GM18498 (cell line): ENCODE measurements at regions not wholly inside any gene's neighbourhood (a gene's known extent, or its start where the extent isn't known, plus 50 kb on each side); places are given as distances from the start of the nearest gene placed in this dataset.

Experiments used
- ATAC-seq: cut with Tn5 transposase; IDR thresholded peaks from one replicate; pipeline ENCODE4 v1.9.1; 2021; ENCODE audit warnings: mild to moderate bottlenecking, moderate library complexity; ENCODE audit not compliant: unreplicated experiment

DNA sequence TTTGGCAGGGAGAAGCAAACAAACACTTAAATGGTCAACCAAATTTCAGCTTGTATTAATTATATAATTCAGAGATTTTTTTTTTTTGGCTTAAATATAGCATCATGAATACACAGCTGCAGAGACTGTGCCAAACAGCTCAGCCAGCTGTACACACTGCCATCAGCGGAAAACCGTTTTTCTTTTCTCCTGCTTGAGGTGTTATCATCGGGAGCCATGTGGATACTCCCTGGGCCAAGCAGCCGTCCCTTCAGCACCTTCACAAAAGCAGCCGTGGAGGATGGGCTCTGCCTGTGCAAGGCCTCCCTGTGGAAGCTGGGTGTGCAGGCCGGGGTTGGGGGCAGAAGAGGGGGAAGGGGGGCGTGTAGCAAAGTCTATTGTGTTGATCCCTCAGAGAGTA is 85.0 kb downstream of the NUF2 start:
- ATAC-seq = no peak

DNA sequence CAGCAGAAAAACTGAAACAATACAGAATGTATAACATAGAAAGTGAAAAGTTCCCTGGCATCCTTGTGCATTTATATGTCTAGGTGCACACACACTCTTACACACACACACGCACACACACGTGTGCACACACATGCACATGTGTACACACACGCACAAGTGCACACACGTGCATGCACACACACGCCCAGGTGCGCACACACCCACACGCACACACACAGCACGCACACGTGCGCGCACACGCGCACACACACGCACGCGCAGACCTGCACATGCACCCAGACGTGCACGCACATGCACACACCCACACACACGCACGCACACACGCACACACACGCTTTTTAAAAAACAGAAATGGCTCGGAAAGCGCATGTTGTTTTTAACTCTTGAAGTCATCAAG is 86.5 kb downstream of the NUF2 start:
- ATAC-seq = no peak

DNA sequence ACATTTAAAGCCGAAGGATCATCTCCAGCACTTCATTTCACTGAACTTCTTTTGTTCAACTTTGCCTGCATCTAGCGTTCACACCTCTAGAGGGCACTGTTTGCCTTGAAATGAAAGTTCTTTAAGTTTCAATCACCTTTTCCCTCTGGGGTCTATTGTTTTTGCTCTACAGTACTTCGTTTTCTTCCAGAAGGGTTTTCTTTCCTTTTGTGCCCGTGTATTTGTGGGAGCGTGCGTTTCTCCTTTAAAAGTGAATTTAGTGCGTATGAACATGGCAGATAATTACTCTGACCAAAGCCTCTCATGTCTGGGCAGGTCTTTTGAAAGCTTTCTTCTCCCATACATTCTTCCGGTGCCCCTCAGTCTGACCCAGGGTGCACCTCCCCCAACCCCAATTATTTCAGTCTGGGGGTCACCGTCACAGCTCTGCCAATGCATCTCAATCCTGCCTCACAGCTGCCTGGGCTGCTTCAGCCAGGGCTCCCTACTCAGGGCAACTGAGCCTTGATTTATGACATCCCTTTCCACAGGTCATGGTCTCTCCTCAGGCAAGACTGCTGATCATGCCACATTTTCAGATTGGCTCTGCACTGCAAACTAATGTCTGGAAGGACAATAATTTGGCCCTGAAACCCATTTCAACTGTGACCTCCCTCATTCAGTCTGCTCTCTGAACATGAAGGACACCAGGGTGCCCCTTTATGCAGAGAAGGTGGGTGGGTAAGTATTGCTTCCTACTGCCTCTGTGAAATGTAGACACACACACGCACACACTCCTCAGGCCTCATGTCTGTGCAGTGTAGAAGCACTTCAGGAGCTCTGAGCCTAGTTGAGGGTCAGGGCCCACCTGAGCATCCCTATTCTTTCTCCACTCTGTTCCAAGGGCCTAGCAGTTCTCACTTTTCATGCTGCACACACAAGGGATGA is 88.6 kb downstream of the NUF2 start:
- ATAC-seq = peak; percentile 34

DNA sequence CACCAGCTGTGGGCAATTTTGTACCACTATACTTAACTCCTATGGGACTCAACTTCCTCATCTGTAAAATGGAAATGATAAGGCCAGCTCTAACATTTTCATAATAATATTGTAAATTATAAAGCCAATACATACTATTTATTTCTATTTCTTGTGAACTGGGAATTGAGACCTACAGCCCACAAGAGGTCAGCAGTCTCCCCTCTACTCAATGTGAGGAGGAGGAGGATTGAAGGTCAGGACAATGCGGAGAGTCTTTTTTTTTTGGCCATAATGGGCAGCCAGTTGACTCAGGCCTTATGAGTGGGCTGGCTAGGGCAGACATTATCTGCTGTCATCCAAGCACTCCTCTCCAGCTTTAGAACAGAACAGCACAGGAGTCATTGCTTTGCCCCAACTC is 90.5 kb downstream of the NUF2 start:
- ATAC-seq = no peak

DNA sequence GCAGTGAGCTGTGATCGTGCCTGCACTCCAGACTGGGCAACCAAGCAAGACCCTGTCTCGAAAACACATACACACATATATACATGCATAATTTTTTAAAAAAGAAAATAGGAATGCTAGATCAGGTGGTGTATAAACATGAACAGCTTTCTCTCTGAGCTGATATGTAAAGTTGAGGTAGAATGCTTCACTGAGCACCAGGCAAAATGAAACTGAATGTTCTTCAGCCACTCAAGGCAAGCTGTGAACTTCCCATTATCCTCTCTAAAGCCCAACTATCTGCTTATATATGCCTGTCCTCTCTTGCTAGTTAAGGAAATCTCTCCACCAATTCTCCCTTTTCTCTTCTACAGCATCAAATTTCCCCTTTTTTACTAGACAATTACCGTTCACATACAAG is 93.0 kb downstream of the NUF2 start:
- ATAC-seq = peak; percentile 93

DNA sequence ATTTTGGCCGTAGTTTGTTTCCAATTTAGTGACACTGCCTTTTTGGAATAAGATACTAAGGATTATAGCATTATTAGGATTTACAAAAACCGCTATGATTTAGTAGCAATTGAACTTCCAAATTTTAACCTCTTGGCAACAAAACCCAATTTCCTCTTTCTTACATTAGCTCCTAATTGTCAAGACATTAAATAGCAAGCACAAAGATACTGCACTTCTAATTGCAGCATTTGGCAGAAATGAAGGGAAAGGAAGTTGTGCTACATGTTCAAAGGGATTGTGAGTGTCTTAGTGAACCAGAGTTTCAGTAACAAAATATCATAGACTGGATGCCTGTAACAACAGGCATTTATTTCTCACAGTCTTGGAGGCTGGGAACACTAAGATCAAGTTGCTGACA is 99.9 kb downstream of the NUF2 start:
- no peak for ATAC-seq

DNA sequence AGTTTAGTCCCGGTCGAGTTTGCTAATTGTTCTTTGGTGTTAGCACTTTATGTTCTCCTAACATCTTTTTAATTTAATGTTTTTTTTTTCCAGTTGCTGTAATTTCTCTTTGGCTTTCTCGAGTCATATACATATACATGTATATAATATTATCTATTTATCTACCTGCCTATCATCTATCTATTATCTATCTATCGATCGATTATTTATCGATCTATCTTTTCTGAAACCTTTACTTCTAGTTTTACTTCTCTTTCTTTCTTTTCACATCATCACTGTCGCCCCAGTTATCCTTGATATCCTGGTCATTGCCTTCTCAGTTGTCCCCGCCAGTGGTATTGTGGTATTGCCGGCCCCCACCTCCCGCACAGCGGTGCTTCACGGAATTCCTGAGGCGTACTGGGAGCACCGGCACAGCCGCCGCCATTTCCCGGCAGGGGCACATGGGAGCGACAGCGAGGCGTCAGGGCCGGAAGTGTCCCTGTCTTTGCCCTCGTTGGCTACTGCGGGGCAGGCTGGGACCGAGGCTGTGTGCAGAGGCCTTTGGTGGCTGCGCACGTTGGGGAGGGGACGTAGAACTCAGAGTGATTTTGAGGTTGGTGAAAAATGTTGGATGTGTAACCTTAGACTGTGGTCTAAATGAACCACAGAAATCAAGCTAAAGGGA is 101.1 kb downstream of the NUF2 start:
- no peak for ATAC-seq

DNA sequence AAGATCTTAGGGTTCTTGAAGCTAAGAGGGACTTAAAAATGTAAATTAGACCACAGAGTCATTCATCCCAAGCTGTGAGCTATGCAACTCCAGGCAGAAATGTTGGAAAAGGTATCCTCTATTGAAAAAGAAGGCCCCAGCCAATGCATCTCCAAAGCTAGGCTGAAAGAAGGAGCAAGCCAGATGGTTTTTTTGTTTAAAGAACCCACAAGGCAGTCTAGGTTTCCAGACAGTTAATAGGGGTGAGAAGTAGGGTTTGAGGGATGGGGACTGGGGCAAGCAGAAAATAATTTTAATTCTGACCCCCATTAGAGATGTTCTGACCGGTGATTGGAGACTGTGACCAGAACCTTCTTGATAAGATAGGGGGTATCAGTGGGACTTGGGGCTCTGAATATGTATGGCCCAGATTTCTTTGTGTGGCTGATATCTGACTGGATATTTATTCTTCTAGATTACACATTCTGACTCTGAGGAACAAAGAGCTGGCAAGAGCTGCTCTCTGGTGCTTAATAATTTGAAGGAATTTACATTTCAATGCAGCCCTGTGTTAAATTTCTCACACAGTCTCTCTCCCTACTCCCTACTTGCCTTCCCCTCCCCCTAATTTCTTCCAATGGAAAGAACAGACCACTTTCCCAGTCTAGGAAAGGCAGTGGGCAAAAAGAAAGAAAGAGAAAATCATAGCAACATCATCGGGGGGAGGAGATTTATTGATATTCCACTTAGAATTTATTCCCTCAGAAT is 104.9 kb downstream of the NUF2 start:
- ATAC-seq = no peak

DNA sequence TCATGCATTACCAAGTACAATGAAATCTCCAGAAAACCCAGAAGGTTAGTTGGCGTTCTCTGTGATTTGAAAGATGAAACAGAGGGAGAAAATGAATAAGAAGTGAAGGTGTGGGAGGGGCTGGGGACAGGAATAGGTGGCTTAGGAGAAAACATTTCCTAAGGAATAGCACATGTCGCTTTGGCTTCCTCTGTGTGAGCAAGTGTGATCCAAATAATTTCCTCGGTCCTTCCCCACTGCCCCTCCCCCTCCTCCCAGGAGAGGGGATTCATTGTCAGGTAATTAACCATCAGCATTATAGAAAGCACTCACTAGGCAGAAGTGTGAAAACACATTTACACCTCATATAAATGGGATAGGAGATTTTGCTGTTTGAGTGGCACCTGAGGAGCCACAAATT is 105.5 kb downstream of the NUF2 start:
- ATAC-seq = no peak

DNA sequence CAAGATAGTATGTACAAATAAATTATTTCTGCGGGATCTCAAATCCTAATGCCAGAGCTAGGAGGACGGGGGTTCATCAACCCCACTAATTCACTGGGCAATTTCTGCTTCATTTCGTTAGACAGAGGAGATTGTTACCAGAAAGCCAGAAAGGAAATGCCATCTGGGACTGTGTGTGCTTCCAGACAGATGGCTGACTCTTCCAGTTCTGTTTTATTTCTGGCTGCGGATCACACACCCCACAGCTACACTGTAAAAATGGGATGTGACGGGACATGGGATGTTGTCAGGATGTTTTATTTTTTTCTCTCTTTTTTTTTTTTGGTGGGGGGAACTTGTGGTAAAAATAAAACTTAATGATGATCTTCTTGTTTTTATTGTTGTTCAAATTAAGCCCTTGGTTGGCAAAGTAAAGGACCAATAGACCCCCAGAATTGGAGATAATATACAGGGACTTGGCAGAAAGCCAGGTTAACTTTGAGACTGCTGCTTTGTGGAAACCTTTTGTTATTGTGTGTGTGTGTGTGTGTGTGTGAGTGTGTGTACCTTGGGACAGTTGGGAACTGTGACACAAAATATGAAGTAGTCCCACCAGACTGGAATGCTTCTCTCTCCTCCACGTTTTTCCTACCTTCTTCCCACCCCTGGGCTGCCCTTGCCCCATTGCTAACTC is 114.5 kb downstream of the NUF2 start:
- no peak for ATAC-seq

DNA sequence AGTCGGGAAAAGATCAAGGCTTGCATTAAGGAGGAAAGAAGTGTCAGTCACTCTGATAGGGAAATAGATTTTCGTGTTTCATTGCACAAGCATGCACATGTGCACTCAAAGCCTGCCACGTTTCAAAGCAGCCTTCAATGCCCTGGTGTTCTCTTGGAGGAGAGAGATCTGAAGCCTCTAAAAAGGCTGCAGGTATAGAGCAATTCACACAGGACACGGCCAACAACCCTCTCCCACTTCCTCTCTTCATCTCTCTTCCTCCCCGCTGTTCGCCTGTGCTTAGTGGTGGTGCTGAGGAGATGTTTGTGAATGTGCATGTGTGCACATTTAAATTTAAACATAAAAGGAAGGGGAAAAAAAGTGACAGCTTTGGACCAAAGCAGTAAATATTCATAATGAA is 117.7 kb downstream of the NUF2 start:
- ATAC-seq = no peak

DNA sequence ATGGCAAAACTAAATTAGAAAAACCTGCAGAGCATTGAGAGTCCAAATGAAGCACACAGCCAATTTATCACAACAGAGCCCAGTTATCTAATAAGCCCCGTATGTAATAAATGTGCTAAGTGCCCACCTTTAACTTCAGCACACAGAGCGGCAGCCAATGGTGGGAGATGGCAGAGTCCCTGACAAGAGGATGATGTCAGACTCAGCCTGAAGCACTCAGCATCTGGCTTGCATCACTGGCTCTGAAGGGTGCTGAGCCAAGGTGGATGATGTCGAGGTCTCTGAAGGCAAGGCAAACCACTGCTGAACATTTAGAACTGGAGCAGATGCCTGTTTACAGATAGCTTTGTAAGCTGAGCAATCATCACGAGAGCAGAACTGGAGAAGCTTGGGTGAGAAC is 118.3 kb downstream of the NUF2 start:
- no peak for ATAC-seq

DNA sequence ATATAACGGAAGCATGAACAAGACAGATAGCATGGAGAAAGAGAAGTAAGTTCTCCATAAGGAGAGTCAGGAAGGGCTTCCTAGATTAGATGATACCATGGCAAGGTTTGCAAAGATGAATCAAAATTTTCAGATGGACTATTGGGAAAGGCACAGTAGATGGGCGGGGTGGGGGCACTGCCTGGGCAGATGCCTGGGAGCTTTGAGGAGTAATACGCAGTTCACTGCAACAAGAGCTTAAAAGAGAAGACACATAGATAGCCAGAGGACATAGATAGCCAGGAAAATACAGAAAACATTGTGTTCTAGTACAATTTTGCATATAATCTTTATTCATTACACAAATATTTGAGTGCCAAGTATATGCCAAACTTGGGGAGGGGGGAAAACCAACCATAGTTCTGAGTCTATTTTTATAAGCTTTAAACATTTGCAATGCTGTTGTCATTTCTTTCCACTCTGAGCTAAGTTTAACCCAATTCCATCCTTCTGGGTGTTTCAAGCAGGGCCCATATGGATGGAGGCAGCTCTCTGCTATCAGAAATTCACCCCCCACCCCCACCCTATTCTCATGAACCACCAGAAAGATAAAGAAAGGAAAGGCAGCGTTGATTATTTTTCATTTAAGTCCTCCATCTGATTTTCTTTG is 120.6 kb downstream of the NUF2 start:
- no peak for ATAC-seq

DNA sequence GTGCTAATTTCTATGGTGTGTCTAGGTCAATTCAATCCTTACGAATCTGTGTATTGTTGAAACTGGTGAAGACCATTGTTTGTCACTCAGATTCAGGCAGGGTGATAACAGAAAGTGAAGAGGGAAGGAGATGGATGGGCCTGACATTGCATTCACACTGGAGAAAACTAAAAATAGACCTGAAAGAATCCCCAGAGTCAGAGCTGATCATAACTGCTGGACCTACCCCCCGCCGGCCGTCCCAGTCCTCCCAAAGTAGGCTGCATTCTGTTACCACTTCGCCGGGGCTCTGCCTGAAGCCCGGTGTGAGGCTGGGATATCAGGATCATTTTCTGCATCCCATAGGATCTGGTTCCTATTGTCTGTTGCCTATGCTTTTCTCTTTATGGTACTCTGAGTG is 121.1 kb downstream of the NUF2 start:
- no peak for ATAC-seq

DNA sequence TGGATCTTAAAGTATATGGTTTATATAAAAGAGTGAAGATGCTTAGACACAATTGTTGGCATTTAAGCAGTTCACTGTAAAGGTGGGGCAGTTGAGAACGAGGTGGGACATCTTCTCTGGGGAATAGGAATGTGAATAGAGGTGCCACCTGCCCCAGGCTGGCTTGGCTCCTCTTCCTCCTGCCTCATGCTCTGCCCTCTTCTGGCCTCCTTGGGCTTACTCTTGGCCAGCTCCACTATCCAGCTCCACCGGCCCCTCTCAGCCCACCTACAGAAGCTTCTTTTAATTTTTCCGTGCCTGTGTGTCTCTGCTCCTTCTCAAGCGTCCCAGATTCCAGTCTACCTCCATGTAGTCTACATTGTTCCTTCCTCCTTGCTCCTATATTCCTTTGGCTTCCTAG is 122.1 kb downstream of the NUF2 start:
- no peak for ATAC-seq

DNA sequence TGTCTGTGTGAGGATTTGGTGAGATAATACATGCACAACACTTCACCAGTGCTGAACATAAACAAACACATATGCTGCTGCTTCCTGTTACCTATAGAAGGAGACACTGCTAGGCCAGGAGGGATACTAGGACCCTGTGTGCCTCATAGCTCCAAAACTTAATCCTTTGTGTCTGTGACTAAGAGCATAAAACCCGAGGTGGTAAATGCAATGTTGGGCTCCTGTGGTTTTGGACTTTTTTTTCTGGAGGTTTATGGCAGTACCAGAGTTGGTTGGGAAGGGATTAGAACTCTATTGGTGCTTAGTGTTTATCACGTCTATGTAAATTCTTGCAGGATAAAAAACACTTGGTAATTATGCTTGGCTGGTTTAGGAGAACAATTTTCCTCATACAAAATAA is 122.9 kb downstream of the NUF2 start:
- no peak for ATAC-seq

DNA sequence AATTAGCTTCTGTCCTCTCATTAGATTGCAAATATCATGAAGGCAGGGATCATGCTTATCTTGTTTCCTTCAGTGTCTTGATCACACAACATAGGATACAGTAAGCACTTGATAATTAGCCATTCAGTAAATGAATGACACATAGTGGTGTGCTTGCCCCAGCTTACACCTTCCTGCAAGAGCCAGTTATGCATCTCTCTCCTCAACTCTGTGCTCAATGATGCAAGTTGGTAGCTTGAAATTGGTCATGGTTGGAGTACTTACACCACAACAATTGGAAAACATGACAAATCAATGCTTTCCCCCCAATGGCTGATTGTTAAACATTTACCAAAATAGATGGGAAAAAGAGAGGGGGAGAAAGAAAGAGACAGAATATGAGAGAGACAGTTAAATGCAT is 129.2 kb downstream of the NUF2 start:
- no peak for ATAC-seq

DNA sequence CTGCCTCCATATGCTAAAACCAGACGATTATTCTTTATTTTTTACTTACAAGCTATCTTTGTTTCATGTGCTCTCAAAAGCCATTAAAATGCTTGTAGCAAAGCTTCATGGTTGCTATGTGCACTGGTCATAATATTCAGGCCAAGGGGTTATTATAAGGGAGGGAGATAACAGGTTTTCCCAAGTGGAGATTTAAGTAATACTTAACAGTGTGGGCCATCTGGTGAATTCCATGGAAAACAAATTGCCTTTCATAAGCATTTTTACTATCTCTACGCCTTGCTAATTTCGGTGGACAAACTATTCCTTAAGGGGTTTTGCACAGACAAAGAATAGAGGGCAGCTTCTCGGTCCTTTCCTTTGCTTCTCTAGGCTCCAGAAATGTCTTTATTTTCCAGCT is 137.8 kb downstream of the NUF2 start:
- no peak for ATAC-seq

DNA sequence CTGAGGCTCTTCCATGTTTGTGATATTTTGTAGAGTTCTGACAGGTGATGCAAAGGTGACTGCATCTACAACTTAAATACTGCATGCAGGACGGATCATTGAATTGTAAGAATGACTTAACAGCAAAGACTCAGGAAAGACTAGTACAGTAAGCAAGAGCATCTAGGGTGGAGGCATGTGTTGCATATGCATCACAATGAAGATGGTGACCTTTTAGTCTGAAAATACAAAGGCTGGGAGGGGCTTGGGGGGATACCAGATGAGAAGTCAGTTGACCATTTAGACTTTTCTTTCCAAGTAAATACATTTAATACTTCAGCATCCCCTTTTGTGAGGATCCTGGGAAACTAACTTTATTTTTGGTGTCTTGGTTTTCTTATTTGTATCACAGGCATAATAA is 145.5 kb downstream of the NUF2 start:
- no peak for ATAC-seq

DNA sequence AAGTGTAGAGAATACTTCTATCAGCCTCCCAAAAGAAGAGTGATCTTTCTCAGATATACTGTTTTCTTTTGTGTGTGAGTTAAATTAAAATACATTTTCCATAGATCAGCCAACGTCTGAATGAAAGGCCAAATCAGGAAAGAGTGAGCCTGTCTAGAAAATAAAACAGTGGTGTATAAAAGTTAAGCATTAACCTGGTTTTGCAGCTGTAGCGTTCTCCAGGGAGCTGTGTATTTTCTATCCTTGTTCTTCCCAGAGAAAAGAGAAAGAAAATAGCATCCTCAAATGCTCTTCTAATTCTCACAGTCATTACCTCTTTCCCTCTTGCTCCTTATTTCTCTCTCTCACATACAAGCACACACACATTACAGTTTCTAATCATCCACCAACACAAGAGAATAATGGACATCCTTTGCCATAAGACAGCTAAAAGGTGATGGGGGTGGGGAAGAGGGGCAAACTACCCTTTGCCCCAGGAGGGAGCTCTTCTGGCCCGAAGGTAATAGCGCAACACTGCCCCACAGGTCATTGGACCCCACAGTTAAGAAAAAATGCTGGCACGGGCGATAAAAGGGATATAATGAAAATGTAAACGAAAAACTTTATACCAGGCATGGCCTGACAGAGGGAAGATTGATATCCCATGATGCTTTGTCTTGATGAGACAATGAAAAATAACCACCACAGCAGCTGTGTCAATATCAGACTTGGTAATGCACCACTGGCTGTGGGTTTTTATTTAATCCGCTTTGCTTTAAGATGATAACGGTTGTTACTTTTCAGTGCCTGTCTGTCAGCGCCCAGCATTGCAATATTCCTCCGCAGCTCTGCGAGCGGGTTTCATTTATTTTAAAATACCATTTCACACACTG is 150.3 kb downstream of the NUF2 start:
- ATAC-seq = no peak
